HG03139 (cell line): ENCODE measurements at regions not wholly inside any gene's neighbourhood (a gene's known extent, or its start where the extent isn't known, plus 50 kb on each side); places are given as distances from the start of the nearest gene placed in this dataset.
A peak's percentile ranks its signal among the peaks of the same experiment; 100 is the strongest.
"Not testable (repeated sequence)": the region's sequence is repeated elsewhere in the genome, so short reads cannot be mapped to it uniquely, and the experiment has no call there.

Experiments used
- ATAC-seq: cut with Tn5 transposase; IDR thresholded peaks from one replicate; pipeline ENCODE4 v1.9.1; 2021; ENCODE audit not compliant: unreplicated experiment

DNA sequence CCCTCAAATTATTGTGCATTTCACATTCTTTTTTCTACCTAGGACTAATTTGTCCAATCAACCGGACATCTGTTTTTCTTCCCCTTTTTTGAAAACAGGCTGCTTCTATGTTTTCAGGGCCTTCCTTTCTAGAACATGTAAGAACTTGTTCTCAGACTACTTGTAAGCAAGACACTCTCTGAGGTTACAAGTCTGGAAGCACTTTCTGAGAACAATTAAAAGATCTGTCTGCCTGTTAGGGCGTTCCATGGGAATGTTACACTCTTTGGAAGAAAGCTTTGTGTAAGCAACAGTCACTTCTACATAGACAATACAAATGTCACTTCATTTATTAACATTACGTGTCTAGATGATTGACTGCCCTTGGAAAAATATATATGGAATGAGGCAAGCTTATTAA is 50.9 kb upstream of the HSPB3 start:
- no peak for ATAC-seq

DNA sequence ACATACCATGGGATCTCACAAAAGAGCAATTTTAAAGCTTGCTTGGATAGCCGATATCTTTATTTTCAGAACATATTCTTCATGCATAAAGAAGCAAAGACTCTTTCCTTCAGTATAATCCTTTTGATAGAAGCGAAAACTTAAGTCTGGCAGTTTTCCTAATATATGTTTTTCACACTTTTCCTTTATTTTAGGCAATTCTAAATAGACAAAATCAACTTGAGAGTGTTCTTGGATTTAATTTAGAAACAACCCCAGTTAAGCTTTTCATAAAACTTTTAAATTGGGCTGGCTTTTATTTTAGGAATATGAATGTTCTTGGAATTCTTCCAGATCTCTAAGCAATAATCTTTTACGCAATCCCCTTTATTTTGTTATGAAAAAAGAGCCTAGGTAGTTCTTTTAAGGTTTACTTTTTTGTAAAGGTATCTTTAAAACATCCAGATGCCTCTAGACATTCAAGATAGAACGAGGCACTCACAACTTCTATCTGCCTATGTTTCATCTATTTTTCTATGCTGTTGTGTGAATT is 51.5 kb upstream of the HSPB3 start:
- ATAC-seq: no peak

DNA sequence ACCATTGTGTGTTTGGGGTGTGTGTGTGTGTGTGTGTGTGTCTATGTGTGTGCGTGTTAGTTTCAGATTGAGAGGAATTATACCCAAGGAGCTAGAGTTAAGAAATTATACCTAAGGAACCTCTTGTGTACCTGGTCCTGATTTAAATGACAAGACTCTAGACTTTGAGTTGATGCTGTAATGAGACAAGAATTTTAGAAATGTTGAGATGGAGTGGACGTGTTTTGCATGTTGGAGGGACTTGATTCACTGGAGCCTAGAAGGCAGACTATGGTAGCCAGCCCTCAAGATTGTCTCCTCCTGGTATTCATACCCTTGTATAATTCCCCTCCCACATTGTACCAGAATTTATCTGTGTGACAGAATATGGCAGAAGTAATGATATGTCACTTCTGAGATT is 52.4 kb upstream of the HSPB3 start:
- no peak for ATAC-seq

DNA sequence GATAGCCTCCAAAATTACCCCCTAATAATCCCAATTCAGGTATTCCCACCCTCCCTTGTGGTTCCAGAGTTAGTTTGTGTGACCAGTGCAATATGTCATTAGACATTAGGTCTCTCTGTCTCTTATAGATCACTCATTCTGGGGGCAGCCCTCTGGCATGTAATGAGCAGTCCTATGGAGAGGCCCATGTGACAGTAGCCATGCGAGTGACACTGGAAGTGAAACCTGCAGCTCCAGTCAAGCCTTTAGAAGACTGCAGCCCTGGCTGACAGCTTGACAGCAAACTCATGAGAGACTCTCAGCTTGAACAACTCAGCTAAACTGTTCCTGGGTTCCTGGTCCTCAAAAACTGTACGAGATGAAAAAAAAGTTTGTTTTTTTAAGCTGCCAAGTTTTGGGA is 54.0 kb upstream of the HSPB3 start:
- peak; percentile 89 for ATAC-seq

DNA sequence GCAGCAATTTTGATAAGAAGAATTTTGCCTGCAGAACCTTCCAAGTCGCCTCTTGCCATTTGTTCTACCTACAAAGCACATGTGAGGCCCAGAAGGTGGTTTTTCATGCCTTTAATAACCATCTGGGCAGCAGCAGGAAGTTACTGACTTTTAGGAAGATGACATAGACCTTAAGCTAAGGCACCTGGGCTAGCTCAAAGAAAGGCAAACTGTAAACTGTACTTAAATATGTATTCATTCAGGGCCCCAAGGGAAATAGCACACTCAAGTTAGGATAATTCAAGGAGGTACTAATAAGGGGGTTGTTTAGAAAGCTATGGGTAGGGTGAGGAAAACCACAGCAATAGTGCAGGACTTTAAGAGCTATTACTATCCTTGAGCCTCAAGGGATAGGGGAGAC is 57.3 kb upstream of the HSPB3 start:
- ATAC-seq: no peak

DNA sequence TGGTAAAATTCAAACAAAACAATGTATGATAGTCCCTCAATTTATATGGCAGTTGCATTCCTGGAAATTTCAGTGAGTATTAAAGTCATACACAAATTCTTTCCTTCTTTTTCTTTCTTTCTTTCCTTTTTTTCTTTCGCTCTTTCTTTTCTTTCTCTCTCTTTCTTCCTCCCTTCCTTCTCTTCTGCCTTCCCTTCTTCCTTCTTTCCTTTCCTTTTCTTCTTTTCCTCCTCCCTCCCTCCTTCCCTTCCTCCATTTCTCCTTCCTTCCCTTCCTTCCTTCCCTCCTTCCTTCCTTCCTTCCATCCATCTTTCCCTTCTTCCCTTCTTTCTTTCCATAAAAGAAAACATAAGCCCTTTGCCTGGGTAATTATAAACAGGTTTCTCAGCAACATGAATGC is 58.1 kb upstream of the HSPB3 start:
- ATAC-seq: no peak

DNA sequence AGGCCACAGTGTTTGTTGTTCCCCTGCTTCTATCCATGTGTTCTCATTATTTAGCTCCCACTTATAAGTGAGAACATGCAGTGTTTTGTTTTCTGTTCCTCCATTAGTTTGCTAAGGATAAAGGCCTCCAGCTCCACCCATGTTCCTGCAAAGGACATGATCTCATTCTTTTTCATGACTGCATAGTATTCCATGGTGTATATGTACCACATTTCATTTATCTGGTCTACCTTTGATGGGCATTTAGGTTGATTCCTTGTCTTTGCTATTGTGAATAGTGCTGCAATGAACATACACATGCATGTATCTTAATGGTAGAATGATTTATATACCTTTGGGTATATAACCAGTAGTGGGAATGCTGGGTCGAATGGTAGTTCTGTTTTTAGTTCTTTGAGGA is 62.5 kb upstream of the HSPB3 start:
- ATAC-seq: not testable (repeated sequence)

DNA sequence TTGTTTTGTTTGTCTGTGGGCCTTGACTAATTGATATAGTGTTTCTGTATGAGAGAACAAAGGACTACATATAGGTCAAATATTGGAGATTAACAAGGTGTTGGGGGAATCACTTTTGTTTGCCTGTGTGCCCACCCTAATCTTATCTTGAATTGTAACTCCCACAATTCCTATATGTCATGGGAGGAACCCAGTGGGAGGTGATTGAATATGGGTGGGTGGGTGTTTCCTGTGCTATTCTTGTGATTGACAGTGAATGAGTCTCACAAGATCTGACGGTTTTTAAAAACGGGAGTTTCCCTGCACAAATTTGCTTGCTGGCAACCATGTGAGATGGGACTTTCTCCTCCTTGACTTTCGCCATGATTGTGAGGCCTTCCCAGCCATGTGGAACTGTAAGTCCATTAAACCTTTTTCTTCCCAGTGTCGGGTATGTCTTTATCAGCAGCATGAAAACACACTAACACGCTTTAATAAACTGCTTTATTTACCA is 64.9 kb upstream of the HSPB3 start:
- no peak for ATAC-seq

DNA sequence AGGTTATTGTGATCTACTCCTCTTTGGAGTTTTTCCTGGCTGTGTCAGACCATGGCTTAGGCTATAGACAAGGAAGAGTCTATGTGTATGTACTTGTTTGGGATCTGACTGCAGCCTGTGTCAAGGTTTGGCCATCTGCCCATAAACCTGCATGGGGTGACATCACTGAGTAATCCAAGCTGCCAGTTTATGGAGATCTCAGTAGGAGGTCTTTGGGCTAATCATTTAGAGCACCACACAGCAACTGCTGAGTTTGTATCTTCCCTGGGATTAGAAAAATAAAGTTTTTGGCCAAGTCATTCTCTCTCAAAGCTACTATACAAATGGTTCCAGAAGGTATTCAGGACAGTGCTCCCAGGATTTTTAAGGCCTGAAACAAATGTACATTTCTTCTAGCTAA is 65.5 kb upstream of the HSPB3 start:
- ATAC-seq: no peak

DNA sequence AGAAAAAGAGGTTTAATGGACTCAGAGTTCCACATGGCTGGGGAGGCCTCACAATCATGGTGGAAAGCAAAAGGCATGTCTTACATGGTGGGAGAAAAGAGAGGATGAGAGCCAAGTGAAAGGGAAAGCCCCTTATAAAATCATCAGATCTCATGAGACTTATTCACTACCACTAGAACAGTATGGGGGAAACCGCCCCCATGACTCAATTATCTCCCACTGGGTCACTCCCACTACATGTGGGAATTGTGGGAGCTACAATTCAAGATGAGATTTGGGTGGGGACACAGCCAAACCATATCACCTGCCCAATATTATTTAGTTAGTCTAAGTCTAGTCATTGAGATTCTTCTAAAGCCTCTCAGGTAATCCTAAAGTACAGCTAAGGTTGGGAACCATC is 66.1 kb upstream of the HSPB3 start:
- ATAC-seq: not testable (repeated sequence)

DNA sequence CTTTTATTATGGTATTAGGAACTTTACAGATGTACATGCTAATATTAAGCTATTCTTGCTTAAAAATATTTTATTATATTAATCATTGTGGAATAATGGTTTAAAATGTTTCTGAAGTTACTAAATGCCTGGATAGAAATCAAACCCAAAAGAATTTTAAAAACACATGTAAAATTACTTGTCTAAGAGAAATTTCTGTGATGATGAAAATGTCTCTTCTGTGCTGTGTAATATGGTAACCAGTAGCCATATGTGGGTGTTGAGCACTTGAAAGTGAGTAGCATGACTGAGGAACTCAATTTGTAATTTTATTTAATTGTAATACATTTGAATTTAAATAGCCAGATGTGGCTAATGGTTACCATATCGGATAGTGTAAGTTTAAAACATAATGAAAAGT is 66.7 kb upstream of the HSPB3 start:
- no peak for ATAC-seq

DNA sequence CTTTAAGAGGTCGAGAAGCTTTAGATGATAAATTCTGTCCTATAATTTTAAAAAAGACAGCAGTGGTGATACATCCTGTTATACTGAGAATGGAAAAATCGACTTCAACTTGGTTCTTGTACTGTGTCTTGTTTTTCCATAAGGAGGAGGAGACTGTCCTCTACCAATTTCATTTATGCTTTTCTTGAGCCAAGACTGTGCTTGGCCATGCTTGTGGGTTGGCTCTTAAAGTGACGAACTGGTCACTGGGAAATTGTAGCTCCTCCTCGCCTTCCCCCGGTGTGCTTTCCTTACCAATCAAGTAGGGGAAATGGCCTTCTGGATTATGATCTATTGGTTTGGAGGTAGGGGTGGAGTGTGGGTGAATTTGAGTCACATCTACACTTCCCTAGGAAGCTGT is 67.1 kb upstream of the HSPB3 start:
- no peak for ATAC-seq

DNA sequence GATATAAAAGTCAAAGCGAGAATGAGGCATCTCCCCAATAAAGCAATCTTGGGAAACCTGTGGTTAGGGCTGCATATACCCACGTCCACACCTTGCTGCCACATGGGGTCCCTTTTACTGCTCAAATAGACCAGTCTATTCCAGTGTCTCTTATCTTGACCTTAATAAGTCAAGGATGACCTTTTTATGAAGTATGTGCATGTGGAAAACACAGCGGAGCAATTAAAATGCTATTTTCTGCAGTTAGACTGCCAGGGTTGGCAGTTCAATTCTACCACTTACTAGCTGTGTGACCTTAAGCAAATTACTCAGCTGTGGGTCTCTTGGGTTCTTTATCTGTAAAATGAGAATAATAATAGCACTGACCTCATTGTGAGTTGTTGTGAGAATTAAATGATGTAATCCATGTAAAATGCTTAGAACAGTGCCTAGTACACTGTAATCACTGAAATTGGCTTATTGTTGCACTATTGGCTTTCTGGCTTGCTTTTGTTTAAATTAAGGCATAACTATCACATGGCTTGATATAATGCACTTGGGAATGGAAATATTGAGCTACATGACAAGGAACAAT is 67.8 kb upstream of the HSPB3 start:
- no peak for ATAC-seq

DNA sequence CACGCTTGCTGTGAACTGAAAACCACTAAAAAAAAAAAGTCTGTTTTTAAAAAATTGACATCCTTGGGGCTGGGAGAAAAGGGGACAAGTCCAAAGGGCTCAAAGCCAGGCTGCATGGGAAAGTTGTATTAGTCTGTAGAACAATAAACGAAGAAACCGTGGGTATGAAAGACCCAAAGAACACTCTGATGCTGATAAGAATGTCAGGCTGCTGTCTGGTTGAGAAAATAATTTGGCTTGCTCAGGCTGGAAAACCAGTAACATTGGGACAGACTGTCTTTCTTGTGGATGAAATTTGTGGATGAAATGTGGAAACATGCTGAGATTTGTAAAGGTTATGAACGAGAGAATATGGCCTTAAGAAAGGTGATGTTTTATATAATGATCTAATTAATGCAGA is 68.5 kb upstream of the HSPB3 start:
- no peak for ATAC-seq

DNA sequence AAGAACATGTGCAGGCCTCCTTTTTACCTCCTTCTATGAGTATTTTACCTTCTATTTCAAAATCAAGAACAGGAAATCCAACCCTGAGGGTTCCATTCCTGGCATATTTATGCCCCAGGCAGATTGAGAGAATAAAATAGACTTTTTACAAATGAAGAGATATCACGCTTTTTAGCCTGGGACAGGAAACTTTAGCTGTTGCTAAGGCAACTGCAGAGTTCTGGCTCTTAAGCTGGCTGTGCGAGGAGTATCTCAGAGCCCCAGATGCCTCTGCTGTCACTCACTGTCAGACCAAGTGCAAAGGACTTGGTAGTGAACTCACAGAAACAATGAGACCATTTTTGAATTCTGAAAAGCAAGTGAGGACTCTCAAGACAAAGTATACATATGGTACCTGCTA is 69.5 kb upstream of the HSPB3 start:
- no peak for ATAC-seq

DNA sequence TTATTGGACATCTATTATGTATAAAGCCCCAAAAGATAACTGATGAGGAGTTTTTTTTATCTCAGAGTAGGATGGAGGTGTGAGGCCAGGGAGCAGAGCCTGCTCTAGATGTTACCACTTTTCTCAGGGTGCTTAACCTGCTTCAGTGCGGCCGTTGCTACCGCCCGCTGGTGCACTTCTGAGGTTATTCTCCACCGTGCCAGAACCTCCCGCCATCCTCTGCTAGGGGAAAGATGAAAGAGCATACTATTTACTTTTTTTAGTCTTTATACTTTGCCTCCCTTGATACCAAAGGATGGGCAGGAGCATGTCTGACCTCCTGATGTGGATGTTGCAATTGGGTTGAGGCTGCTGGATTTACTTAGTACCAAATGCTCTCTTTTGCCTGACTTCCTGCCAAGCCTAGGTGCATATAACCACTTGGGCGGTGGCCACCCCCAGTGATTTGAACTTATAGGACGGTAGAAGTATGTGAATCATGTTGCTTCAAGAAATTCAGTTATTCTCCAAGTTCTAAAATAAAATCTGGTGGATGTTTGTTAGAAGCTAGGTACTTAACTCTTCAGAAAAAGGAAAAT is 71.1 kb upstream of the HSPB3 start:
- ATAC-seq: no peak

DNA sequence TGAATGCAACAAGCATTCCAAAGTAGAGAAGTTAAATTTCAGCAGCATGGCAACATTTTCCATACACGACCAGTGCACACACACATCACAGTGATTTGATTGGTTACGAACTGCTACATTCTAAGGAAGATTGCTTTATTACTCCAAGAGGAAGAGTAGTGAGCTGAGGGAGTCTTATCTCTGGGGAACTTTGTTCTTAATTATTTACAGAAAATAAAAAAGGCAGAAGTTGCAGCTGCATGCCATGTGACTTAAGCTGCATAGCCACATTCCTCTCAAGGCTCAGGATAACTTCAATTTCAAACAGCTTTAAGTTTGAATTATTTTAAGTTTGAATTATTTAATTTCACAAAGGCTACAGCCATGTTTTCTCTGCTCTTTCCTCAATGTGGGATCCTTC is 71.6 kb upstream of the HSPB3 start:
- no peak for ATAC-seq

DNA sequence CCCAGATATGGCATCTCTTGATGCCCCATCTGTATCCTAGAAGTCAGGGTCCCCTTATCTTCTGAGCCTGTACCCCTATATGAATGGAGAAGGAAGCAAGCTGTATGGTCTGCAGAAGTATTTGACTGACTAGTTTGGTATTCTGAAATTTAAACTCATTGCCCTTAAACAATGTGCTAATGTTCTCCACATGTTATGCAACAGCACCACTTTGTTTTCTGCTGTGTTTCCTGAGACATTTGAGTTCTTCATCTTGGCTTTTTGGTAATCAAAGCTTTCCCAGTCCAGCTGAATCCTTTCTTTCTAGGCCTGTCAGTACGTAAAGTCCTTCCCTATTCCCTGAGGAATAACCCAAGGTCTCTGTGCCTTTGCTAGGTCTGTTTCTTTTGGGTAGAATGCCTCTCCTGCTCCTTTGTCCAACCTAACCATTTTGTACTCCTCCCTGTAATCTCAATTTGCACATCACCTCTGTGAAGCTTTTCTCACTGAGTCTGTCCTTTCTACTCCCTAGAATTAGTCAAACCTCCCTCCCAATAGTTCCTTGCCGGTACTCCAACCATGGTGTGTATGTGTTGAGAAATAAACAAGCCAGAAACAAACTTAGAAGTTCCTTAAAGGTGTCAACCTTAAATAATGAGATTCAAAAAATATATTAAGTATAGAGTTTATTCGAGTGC is 72.1 kb upstream of the HSPB3 start:
- no peak for ATAC-seq

DNA sequence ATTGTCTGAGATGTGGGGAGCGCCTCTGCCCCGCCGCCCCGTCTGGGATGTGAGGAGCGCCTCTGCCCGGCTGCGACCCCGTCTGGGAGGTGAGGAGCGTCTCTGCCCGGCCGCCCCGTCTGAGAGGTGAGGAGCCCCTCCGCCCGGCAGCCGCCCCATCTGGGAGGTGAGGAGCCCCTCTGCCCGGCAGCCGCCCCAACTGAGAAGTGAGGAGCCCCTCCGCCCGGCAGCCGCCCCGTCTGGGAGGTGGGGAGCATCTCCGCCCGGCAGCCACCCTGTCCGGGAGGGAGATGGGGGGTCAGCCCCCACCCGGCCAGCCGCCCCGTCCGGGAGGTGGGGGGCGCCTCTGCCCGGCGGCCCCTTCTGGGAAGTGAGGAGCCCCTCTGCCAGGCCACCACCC is 70.9 kb upstream of the ARL15 start:
- ATAC-seq: not testable (repeated sequence)

DNA sequence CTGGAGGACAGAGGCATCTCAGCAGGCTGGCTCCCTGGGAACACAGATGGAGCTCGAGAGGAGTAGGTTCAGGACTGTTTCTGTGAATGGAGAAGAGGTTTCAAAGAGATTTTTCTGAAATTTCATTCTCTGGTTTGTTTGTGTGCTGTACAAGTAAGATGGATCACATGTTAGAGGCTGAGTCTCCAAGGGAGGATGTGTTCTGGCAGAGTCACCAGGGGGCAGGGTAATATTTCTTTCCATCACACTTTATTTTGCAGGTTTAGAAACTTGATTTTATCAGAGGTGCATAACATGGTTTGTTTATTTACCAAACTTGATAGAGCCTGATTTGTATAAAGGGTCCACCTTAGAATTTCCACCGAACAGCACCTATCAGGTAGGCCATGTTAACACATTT is 69.2 kb upstream of the ARL15 start:
- ATAC-seq: no peak

DNA sequence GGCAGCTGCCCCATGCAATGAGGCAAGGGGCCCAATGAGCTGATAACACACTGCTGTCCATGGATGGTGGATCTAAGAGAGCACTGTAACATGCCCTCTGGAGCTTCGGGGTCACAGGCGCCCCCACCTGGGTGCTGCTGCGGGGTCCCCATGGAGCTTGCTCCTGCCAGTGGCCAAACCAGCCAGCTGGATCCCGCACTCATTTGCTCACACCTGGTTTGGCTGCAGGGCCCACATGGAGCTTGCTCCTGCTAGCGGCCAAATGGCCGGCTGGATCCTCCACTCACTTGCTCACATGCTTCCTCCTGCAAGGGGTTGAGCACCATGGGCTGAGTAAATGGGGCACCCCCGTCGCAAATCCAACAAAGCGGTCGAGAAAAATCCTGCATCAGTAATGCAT is 68.3 kb upstream of the ARL15 start:
- ATAC-seq: no peak

DNA sequence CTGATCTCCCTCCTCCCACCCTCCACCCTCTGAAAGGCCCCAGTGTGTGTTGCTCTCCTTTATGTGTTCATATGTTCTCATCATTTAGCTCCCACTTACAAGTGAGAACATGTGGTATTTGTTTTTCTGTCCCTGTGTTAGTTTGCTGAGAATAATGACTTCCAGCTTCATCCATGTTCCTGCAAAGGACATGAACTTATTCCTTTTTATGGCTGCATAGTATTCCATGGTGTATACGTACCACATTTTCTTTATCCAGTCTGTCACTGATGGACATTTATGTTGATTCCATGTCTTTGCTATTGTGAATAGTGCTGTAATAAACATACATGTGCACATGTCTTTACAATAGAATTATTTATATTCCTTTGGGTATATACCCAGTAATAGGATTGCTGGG is 67.0 kb upstream of the ARL15 start:
- ATAC-seq: not testable (repeated sequence)
